ENCODE measurements at regions not wholly inside any gene's neighbourhood (a gene's known extent, or its start where the extent isn't known, plus 50 kb on each side); places are given as distances from the start of the nearest gene placed in this dataset.
"Not testable (repeated sequence)": the region's sequence is repeated elsewhere in the genome, so short reads cannot be mapped to it uniquely, and the experiment has no call there.

GRCh38 chr14:37870632-37871346, 275.4 kb downstream of the TTC6 start:
- Histone ChIP-seq H3K36me3 (ENCODE audit: insufficient read depth, low read length, poor library complexity, severe bottlenecking) (no peaks in the 10 kb centered on the region), H3K9me3 (ENCODE audit: low read depth, low read length, poor library complexity, severe bottlenecking) (no peaks in the 10 kb centered on the region), H3K4me1 (ENCODE audit: insufficient read depth, low read length, poor library complexity, severe bottlenecking) (no peaks in the 10 kb centered on the region), H3K27ac (ENCODE audit: low read depth, low read length, poor library complexity, severe bottlenecking) (no peak overlapping the region), H3K4me3 (ENCODE audit: low read depth, low read length, poor library complexity, severe bottlenecking) (no peak overlapping the region), H3K27me3 (replicated peaks; ENCODE audit: insufficient read depth, low read depth, low read length, poor library complexity) (no peaks in the 10 kb centered on the region)
- TF ChIP-seq CTCF (conservative IDR thresholded peaks at IDR 0.05; ENCODE audit: low read depth, low read length) (no peak), EZH2 (IDR thresholded peaks at IDR 0.05; ENCODE audit: borderline replicate concordance, low read depth, low read length, poor library complexity, severe bottlenecking) (no peak)
- ChIA-PET CTCF (no interaction called here), POLR2A (ENCODE audit: low non-redundant PET) (no interaction called here)
- no peak for DNase-seq (ENCODE audit: low spot score)
- intact Hi-C loops (cut with micrococcal nuclease; ENCODE audit: unreplicated experiment) = loop anchor here (5.0 kb wide), 2 partner anchors 278 to 638 kb away; no protein-coding TSS in a partner anchor
- BruUV-seq (replicated peaks) = no TSS peak

GRCh38 chr14:37874065-37874428, 278.6 kb downstream of the TTC6 start:
- BruUV-seq (replicated peaks); H3K27me3 ChIP-seq (replicated peaks; ENCODE audit: insufficient read depth, low read depth, low read length, poor library complexity); DNase-seq (ENCODE audit: low spot score); H3K27ac ChIP-seq (ENCODE audit: low read depth, low read length, poor library complexity, severe bottlenecking); H3K4me3 ChIP-seq (ENCODE audit: low read depth, low read length, poor library complexity, severe bottlenecking); H3K4me1 ChIP-seq (ENCODE audit: insufficient read depth, low read length, poor library complexity, severe bottlenecking); H3K9me3 ChIP-seq (ENCODE audit: low read depth, low read length, poor library complexity, severe bottlenecking); POLR2A ChIA-PET (ENCODE audit: low non-redundant PET); H3K36me3 ChIP-seq (ENCODE audit: insufficient read depth, low read length, poor library complexity, severe bottlenecking): not testable (repeated sequence)
- CTCF ChIA-PET = interaction anchor here (2.0 kb wide), 1 partner anchor 164 kb away, joined by 13 read pairs; no protein-coding TSS in a partner anchor
- intact Hi-C loops (cut with micrococcal nuclease; ENCODE audit: unreplicated experiment) = loop anchor here (2.0 to 5.0 kb wide), 4 partner anchors 163 to 642 kb away; no protein-coding TSS in a partner anchor

- Histone ChIP-seq H3K27ac (ENCODE audit: low read depth, low read length, poor library complexity, severe bottlenecking) (no peak overlapping the region), H3K36me3 (ENCODE audit: insufficient read depth, low read length, poor library complexity, severe bottlenecking) (no peaks in the 10 kb centered on the region), H3K4me3 (ENCODE audit: low read depth, low read length, poor library complexity, severe bottlenecking) (no peak overlapping the region), H3K27me3 (replicated peaks; ENCODE audit: insufficient read depth, low read depth, low read length, poor library complexity) (no peaks in the 10 kb centered on the region), H3K9me3 (ENCODE audit: low read depth, low read length, poor library complexity, severe bottlenecking) (no peaks in the 10 kb centered on the region), H3K4me1 (ENCODE audit: insufficient read depth, low read length, poor library complexity, severe bottlenecking) (no peaks in the 10 kb centered on the region)
- ChIA-PET CTCF (interaction anchor here (0.6 to 2.0 kb wide), 2 partner anchors 17 to 165 kb away, joined by 3 to 13 read pairs; no protein-coding TSS in a partner anchor), POLR2A (ENCODE audit: low non-redundant PET) (no interaction called here)
- DNase-seq (ENCODE audit: low spot score) = peak; percentile 77
- peak; percentile 89 for TF ChIP-seq CTCF (conservative IDR thresholded peaks at IDR 0.05; ENCODE audit: low read depth, low read length)
- TF ChIP-seq EZH2 (IDR thresholded peaks at IDR 0.05; ENCODE audit: borderline replicate concordance, low read depth, low read length, poor library complexity, severe bottlenecking) = no peak
- BruUV-seq (replicated peaks) = no TSS peak
- intact Hi-C loops (cut with micrococcal nuclease; ENCODE audit: unreplicated experiment) = loop anchor here (2.0 to 5.0 kb wide), 4 partner anchors 164 to 642 kb away; no protein-coding TSS in a partner anchor
Observed at GRCh38 chr14:37874429-37875109, 279.1 kb downstream of the TTC6 start.
